DOHH2 (cell line): ENCODE measurements at regions not wholly inside any gene's neighbourhood (a gene's known extent, or its start where the extent isn't known, plus 50 kb on each side); places are given as distances from the start of the nearest gene placed in this dataset.

Experiments used
- EZH2phosphoT487 ChIP-seq: fragments of 200-600 bp; sonication (generic); IDR thresholded peaks from 2 replicates; pipeline ENCODE4 v1.6.1; 2017; ENCODE audit warnings: borderline replicate concordance, mild to moderate bottlenecking, antibody characterized with exemption, low read length, moderate library complexity, mixed read lengths
- TF ChIP-seq, protein P1 (sequence below): fragments of 200-600 bp; sonication (generic); IDR thresholded peaks from one replicate; pipeline ENCODE4 v1.5.1; 2014; ENCODE audit warnings: antibody characterized with exemption, mild to moderate bottlenecking, low read depth, low read length; ENCODE audit not compliant: poor library complexity, severe bottlenecking

DNA sequence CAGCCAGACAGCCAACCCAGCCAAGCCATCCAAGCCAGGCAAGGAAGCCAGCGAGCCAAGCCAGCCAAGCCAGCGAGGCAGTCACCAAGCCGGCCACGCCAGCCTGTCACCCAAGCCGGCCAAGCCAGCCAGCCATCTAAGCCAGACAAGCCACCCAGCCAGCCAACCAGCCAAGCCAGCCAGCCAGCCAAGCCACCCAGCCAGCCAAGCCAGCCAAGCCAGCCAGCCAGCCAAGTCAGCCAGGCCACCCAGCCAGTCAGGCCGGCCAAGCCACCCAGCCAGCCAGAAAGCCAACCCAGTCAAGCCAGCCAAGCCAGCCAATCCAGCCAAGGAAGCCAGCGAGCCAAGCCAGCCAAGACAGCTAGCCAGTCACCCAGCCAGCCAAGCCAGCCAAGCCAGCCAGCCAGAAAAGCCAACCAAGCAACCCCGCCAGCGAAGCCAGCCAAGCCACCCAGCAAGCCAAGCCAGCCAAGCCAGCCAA lies 201.2 kb downstream of the GOLGA6L6 start:
- TF ChIP-seq EZH2phosphoT487, result no peak
- TF ChIP-seq, protein P1, sequence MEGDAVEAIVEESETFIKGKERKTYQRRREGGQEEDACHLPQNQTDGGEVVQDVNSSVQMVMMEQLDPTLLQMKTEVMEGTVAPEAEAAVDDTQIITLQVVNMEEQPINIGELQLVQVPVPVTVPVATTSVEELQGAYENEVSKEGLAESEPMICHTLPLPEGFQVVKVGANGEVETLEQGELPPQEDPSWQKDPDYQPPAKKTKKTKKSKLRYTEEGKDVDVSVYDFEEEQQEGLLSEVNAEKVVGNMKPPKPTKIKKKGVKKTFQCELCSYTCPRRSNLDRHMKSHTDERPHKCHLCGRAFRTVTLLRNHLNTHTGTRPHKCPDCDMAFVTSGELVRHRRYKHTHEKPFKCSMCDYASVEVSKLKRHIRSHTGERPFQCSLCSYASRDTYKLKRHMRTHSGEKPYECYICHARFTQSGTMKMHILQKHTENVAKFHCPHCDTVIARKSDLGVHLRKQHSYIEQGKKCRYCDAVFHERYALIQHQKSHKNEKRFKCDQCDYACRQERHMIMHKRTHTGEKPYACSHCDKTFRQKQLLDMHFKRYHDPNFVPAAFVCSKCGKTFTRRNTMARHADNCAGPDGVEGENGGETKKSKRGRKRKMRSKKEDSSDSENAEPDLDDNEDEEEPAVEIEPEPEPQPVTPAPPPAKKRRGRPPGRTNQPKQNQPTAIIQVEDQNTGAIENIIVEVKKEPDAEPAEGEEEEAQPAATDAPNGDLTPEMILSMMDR, result no peak
